Ecto neural progenitor cell (in vitro differentiated cells): ENCODE measurements at regions not wholly inside any gene's neighbourhood (a gene's known extent, or its start where the extent isn't known, plus 50 kb on each side); places are given as distances from the start of the nearest gene placed in this dataset.
"Not testable (repeated sequence)": the region's sequence is repeated elsewhere in the genome, so short reads cannot be mapped to it uniquely, and the experiment has no call there.

Experiments used
- DNase-seq: peaks from one replicate; pipeline ENCODE4 v3.0.0-alpha.2; 2018; ENCODE audit warnings: low spot score

DNA sequence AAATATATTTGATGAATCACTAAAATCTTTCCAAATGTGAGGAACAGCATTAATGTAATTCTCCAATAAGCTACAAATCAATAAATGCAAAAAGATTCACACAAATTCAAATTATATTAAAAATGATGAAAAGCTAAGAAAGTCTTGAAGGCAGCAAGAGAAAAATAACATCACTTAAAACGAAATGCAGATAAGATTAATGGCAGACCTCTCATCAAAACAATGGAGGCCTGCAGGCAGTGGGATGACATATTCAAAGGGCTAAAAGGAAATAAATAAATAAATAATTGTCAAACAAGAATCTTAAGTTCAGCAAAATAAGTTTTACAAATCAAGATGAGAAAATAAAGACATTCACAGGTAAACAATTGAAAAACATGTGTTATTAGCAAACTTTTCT, 952.1 kb downstream of the SLITRK6 start:
- DNase-seq, result no peak

DNA sequence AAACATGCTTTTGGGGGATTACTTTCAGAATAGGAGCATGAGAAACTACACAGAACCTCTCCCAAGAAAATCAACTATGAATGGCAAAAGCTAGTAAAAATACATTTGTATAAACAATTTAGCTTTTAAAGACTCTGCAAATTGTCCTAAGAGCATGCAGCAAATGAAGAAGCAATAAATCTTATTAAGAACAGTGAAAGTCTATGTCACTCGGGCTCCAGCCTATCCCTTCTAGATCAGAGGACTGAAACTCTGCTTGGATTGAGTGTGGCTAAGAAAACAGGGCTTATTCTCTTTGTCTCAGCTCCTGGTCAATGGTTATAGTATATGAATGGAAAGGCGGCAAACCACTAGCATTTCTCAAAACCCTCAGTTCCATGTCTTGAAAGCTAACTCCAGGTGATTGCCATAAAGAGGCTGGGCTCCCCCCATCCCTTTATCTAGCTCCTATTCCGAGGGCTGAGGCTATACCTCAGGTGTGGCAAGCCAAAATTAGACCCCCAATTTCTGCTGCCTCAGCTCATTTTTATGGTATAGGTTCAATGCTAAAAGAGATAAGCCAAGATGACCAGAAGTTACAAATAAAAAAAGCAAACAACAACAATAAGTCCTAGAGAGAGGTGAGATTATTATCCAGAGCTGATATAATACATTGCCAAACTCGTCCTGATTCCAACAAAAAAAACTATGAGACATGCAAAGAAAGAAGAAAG, 953.2 kb downstream of the SLITRK6 start:
- DNase-seq, result no peak

DNA sequence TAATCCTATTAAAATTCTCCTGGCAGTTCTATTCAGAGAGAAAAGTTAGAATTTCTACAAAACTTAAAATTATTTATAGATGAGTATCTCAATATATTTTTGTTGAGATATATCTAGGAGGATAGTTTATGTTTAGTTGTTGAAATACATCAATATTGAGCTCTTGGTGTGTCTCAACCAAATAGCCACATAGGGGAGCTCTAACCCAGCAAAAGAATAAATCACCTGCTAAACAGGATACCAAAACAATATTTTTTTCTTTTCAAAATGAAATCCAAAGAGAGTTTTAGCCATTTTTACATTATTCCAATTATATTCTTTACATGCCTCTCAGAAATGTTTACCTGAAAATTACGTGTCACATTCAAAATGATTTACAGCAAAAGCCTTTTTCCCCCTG, 954.7 kb downstream of the SLITRK6 start:
- no peak for DNase-seq

DNA sequence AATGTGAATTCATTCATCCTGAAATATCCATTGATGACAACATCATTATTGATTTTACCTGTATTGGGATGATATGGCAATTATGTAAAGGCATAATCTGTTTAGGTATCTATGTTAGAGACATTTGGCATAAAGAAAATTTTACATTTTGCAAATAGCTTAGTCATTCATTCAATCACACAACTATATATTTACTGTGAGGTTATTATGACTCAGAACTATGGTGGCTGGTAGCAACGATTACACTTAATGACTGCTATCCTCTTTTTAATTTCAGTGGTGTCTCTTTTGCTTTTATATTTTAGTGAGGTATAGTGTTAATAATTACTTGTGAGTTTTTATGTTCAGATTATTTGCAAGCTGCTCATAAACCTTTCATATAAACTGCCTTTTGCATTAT, 955.9 kb downstream of the SLITRK6 start:
- DNase-seq, result no peak

GRCh38 chr13:84834201-84834600, 951.9 kb upstream of the SLITRK1 start:
- DNase-seq, result no peak

GRCh38 chr13:84831666-84832657, 949.7 kb upstream of the SLITRK1 start:
- DNase-seq, result no peak

DNA sequence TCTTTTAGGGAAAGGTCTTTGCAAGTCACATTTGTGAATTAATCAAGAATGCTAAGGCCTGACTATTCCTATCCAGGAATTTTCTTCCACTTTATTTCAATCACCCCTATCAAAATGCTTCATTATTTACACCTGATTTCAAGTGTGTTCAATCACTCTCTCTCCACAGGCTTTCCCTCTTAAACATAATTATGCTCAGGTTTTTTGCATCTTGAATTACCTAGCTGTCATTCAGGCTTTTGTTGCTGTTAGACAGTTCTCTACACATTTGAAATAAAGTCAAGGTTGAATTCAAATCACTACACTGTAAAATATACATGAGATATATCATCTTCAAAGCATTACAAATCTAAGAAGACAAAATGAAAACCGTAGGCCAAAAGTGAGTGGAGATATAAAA, 941.3 kb upstream of the SLITRK1 start:
- DNase-seq, result no peak

DNA sequence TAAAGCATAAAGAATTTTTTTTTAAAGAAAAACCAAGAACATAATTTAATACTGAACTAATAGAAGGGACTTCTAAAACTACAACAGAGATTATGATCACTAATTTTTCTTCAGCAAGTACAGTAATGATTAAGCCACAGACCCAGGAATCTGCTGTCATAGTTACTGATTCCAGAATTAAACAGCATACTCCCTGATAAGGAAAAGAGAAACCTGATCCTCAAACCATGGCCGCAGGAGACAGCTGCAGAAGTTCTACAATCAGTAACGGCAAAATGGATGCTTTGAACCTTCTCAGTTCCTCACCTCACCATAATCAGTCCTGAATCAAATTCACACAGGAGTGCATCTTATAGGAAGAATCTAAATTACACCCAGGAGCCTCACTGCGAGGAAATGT, 939.0 kb upstream of the SLITRK1 start:
- no peak for DNase-seq

DNA sequence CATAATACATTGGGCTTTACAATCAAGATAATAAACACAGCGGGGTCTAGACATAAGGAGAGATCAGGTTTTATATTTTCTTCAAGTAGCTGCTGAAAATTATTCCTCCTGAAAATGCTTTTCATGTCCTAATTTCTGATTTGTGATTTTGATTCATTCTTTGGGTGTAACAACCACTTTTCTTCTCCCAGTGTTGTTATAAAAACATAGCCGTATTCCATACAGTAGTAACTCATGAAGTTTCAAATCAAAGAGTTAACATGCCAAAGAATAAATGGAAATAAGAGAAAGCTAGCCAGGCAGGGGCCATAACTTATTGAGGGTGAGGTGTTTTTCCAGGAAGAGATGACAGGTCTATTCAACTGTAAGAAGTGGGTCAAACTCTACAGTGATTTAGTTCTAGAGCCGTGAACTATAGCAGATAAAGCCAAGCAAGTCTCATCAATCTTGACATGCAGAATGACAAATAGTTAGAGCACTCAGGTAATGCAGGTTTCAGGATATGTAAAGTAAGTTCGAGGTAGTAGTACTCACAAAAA, 934.4 kb upstream of the SLITRK1 start:
- no peak for DNase-seq

DNA sequence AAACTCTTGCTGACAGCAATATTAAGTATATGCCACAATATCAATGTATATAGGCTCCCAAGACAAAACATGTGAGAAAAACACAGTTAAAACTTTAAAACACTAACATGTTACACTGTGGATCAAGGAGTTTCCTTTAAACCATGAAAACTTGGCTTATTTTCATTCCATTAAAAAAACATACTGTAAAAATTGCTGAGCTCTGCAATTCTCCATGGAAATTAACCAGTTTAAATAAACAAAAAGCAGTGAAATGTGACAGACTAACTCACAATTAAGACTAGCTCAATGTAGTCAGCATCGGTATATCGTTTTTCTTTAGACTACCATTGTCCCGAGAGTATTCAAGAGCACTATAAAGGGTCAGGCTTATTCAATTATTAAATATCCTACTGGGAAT, 930.5 kb upstream of the SLITRK1 start:
- DNase-seq, result no peak

DNA sequence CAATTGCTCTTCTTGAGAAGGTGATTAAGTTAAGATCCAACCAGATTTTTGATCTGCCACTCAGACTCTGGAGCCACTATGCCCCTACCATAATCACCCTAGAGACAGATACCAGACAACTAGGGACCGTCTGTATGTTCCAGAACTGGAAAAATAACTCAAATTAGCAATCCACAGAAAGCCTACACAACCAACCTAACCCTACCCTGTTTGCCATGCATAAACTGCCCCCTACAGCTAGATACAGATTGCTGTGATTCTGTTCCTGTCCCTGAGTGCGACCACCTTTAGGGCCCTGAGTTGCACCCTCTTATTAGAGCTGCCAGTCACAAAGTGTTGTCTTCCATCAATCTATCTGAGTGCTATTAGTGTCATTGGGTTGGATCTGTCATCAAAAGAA, 929.8 kb upstream of the SLITRK1 start:
- DNase-seq, result no peak

GRCh38 chr13:84810781-84811180, 928.5 kb upstream of the SLITRK1 start:
- DNase-seq, result no peak

GRCh38 chr13:84802073-84802472, 919.8 kb upstream of the SLITRK1 start:
- DNase-seq, result no peak

DNA sequence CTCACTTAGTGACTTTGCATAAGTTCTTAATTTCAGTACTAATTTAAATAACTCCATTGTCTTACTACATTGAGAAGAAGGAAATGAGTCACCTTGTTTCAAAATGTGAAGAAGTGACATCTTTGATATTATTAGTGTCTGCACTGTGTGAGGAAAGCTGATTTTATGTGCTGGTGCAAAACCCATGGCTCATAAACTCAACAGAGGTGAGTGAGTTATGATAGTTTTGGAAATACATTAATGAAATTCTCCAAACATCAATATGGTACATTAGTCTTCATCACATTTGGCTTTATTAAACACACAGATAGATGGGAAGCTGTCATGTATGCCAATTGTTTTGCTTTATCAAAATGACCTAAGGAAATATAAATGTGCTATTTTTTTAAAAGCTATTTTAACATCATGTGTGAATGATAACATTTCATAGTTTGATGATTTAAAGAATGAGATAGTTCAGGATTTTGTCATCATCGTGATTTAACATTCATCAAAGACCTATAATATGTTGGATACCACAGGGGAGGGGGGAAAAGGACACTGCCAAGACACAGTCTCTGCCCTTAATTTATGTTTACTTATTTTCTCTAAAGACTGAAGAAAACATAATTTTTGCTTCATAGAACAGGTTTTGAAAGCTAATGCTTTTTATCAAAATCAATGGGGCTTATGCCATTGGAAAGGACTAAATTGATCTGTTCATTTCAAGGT, 902.3 kb upstream of the SLITRK1 start:
- no peak for DNase-seq

GRCh38 chr13:84777316-84777715, 895.0 kb upstream of the SLITRK1 start:
- DNase-seq, result no peak

DNA sequence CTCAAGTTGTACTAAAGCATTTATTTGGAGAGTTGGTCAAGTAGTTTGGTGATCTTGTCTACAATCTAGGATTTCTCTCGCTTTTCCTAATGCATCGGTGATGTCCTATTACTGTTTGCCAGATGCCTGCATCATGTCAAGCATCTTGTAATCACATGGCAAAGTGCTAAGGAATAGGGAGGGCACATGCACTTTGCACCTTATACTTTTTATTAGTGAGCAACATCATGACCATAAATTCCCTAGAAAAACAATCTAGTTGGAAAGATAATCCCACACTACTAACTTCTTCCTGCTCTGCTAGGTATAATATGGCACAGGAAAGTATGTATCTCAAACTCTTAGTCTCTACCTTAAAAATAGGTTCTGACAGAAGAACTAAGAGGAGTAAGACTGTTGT, 894.3 kb upstream of the SLITRK1 start:
- no peak for DNase-seq

- DNase-seq, result not testable (repeated sequence)
These were observed 893.6 kb upstream of the SLITRK1 start for GRCh38 chr13:84775920-84776319.

DNA sequence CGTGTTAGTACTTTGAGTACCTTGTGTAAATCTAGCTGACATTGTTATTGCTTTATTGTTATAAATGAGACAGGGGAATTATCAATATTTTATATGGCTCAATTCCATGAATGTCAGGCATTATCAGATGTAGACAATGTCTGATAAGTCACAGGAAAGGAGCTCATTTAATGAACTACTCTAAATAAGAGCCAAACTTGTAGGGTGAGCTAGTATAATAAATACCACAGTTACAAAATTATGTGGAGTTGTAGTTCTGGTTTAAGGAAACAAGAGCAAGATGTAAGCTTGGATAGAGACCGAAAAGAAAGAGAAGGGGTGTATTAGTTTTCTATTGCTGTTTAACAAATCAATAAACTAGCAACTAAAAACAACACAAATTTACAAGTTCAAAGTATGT, 891.8 kb upstream of the SLITRK1 start:
- no peak for DNase-seq

DNA sequence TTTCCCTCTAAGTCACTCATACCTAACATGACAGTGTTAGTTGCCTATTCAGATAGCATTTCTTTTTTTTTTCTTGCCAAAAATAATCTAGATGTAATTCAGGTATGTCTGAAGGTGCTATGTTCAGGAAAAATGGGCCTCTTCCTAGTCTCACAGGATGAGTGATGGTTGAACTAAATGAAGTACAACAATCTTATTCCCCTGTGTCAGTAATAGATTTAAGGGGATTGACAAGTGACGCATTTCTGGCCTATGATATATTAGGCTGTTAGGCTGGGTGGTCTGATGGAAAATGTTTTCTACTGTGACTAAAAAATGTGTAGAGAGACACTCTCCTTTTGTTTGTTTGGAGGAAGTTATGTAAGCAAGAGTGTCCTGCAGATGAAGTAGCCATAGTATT, 878.7 kb upstream of the SLITRK1 start:
- no peak for DNase-seq

- DNase-seq, result no peak
These were observed 866.9 kb upstream of the SLITRK1 start for GRCh38 chr13:84749126-84749525.

- no peak for DNase-seq
These were observed 862.8 kb upstream of the SLITRK1 start for GRCh38 chr13:84745051-84745551.

GRCh38 chr13:84744203-84744602, 861.9 kb upstream of the SLITRK1 start:
- no peak for DNase-seq
